Muscle layer of colon (tissue), 2 donors: ENCODE measurements at regions not wholly inside any gene's neighbourhood (a gene's known extent, or its start where the extent isn't known, plus 50 kb on each side); places are given as distances from the start of the nearest gene placed in this dataset.

Source experiments
- H3K27ac ChIP-seq: one replicate; pipeline ENCODE4 v1.7.0; 2013; ENCODE audit warnings: low read depth, mild to moderate bottlenecking, low read length, moderate library complexity
- H3K27me3 ChIP-seq, 2 donors: one replicate each; pipeline ENCODE4 v1.7.0; 2013; ENCODE audit warnings: low read length in 2 of 2, mild to moderate bottlenecking in 2 of 2; ENCODE audit not compliant: insufficient read depth in 2 of 2, control insufficient read depth in 1 of 2
- H3K36me3 ChIP-seq: one replicate; pipeline ENCODE4 v1.7.0; 2013; ENCODE audit warnings: mild to moderate bottlenecking, low read length; ENCODE audit not compliant: insufficient read depth
- H3K4me1 ChIP-seq: one replicate; pipeline ENCODE4 v1.7.0; 2013; ENCODE audit warnings: mild to moderate bottlenecking, low read length; ENCODE audit not compliant: insufficient read depth
- H3K4me3 ChIP-seq, 2 donors: one replicate each; pipeline ENCODE4 v1.7.0; 2013; ENCODE audit warnings: low read length in 2 of 2, low read depth in 1 of 2, mild to moderate bottlenecking in 1 of 2, moderate library complexity in 1 of 2
- H3K9ac ChIP-seq: one replicate; pipeline ENCODE4 v1.7.0; 2013; ENCODE audit warnings: low read length
- H3K9me3 ChIP-seq: one replicate; pipeline ENCODE4 v1.7.0; 2013; ENCODE audit warnings: mild to moderate bottlenecking, low read length
- donor health status: abdominal sarcoma.
- donor health status: Adenocarcinoma of cecum.

DNA sequence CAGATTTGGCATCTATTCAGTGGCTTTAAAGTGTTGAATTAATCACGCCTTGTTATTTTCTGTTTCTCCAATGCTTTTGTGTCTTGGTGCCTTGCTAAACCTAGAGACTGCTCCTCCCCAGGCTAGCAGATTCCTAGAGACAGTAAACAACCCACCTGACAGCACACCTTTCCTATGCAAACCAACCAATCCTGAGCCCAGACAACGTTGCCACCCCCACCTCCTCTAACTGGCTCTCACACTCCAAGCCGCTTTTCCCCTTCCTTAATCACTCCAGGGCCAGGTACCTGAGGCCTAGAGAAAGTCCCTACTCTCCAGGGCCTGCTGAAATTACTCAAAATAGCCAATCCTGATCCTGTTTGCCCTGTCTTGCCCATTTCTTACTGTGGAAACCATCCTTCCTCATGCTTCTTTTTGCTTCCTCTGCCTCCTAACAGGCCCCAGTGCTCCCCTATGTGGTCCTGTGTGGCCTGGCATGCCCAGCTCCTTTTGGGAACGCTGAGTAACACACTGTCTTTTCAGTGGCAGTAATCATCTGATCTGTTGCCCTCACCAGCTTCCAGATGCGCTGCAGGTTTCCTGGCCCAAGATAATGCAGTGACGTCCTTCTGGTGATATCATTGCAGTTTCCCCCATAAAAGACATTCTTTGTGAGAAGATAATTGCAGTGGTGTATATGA lies 53.4 kb downstream of the GAS1 start:
- Histone ChIP-seq H3K4me3 (no peak overlapping the region), H3K36me3 (no peaks in the 10 kb centered on the region), H3K9ac (no peak overlapping the region), H3K27me3 (no peaks in the 10 kb centered on the region), H3K4me1 (no peaks in the 10 kb centered on the region), H3K27ac (no peak overlapping the region), H3K9me3 (no peaks in the 10 kb centered on the region)

DNA sequence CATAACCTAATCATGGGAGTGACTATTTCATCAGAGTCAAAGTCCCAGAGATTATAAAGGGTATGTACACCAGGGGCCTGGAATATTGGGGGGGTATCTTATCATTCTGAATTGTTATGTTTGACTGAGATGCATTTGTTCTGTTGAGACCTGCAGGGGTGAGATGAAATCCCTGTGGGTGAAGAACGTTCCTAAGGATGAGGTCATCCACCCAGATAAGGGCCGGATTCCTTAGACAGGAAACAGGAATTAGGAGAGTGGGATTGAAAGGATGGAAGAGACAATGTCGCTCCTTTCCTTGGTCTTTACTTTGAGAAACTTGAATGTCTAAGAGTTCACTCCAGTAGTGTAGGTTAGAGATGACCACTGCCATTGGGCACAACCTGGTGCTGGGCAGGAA lies 54.7 kb downstream of the GAS1 start:
- H3K9me3 ChIP-seq = no peaks in the 10 kb centered on the region
- no peaks in the 10 kb centered on the region for H3K4me1 ChIP-seq
- H3K27ac ChIP-seq = no peak overlapping the region
- H3K27me3 ChIP-seq = no peaks in the 10 kb centered on the region
- no peaks in the 10 kb centered on the region for H3K36me3 ChIP-seq
- no peak overlapping the region for H3K4me3 ChIP-seq
- H3K9ac ChIP-seq = no peak overlapping the region

DNA sequence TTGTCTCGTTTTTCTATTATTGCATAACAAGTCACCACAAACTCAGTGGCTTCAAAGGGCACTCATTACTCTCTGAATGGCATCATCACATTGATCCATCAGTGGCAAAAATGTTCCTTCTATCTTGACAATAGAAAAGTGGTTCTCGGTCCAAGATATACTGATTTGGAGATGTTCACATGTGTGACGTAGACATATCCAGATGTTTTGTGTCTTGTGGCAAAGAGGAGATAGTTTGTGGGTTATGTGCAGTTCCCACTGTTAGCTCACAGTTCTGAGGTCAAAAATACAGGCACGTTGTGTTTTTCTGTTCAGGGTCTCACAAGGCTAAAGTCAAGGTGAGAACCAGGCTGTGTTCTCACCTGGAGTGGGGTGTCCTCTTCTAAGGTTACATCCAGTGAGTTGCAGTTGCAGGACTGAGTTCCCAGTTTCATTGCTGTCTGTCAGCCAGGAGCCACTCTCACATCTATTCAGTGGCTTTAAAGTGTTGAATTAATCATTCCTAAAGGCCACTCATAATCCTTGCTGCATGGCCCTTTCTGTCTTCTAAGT lies 55.3 kb downstream of the GAS1 start:
- Histone ChIP-seq H3K27me3 (no peaks in the 10 kb centered on the region), H3K36me3 (no peaks in the 10 kb centered on the region), H3K4me1 (no peaks in the 10 kb centered on the region), H3K4me3 (no peak overlapping the region), H3K9ac (no peak overlapping the region), H3K27ac (no peak overlapping the region), H3K9me3 (no peaks in the 10 kb centered on the region)

DNA sequence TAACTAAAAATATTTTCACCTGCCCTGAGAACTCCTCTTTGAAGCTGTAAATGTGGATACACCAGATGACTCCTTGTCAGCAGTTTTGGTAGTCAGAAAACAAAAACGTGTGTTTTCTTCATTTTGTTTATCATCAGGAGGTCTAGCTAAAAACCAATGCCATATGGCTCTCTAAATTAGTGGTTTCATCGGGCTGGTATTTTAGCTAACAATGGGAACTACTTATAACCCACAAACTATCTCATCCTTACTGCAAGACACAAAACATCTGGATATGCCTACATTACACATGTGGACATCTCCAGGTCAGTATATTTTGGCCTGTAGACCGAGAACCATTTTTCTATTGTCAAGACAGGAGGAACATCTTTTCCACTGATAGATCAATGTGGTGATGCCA lies 56.2 kb downstream of the GAS1 start:
- Histone ChIP-seq H3K4me3 (no peak overlapping the region), H3K36me3 (no peaks in the 10 kb centered on the region), H3K9ac (no peak overlapping the region), H3K9me3 (no peaks in the 10 kb centered on the region), H3K27ac (no peak overlapping the region), H3K4me1 (no peaks in the 10 kb centered on the region), H3K27me3 (no peaks in the 10 kb centered on the region)

DNA sequence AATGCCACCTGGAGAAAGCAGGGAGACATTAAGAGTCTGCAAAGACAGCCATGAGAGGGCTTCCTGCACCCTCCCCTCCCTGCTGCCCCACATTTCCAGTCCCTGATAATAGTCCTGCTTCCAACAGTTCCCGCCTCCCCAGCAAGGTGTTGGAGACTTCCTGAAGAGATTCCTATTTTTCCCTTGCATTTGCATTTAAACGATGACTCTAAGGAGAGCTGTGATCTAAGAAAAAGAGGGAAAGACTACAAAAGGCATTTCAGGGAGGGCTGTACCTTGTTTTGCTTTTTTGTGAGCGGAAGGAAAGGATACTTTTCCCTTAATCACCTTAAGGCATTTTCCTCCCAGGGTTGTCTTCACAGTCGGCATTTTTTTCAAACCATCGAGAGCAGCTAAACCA lies 62.1 kb downstream of the GAS1 start:
- H3K4me3 ChIP-seq = no peak overlapping the region
- H3K9me3 ChIP-seq = no peaks in the 10 kb centered on the region
- H3K27me3 ChIP-seq = no peaks in the 10 kb centered on the region
- H3K9ac ChIP-seq = no peak overlapping the region
- H3K4me1 ChIP-seq = no peaks in the 10 kb centered on the region
- H3K36me3 ChIP-seq = no peaks in the 10 kb centered on the region
- H3K27ac ChIP-seq = no peak overlapping the region

DNA sequence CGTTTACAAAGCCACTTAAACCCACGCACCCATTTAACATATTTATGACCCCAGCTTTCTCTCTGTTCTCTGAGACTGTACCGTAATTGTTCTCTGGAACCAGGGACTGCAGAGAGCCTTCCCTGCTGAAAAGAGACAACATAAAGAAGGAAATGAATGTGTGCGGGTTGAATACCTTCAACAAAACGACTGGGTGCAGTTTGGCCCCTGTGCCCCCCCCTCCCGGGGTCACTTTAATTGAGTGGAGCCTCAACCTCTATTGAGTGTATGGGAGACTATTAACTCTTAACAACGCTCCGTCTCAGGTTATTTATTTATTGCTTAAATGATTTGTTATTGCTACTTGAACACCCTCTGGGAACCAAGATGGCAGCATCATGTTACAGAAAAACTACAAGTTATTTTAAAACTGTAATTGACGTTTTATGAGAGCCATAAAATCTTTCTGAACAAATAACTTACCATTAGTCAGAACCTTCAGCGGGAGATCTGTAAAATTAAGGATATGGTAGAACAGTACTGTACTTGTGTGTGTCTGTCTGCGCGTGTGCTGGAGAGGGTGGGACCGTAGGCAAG lies 70.6 kb downstream of the GAS1 start:
- Histone ChIP-seq H3K9ac (no peak overlapping the region), H3K27ac (no peak overlapping the region), H3K4me1 (no peaks in the 10 kb centered on the region), H3K4me3 (no peak overlapping the region), H3K9me3 (no peaks in the 10 kb centered on the region), H3K36me3 (no peaks in the 10 kb centered on the region), H3K27me3 (no peaks in the 10 kb centered on the region)

DNA sequence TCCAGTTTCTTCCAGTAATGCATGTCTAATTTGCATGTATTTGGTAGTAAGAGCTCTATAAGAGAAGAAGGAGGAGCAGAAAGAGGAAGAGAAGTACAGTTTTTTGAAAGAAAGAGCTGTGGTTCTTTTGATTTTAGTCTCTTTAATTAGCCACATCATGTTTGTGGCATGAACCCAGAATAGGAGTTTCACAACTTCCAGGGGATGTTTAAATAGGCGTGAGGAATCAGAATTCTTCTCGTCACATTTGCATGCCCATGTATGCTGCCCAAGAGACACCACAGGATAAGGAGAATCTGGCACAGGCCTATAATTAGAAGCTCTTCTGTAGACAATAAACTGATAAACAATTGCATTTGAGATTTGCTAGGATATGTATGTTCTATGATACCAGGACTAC lies 78.7 kb downstream of the GAS1 start:
- H3K4me1 ChIP-seq = peaks cover 10% of the 10 kb centered on the region
- H3K9ac ChIP-seq = no peak overlapping the region
- H3K36me3 ChIP-seq = no peaks in the 10 kb centered on the region
- no peaks in the 10 kb centered on the region for H3K27me3 ChIP-seq
- H3K4me3 ChIP-seq = no peak overlapping the region
- no peaks in the 10 kb centered on the region for H3K9me3 ChIP-seq
- no peak overlapping the region for H3K27ac ChIP-seq

DNA sequence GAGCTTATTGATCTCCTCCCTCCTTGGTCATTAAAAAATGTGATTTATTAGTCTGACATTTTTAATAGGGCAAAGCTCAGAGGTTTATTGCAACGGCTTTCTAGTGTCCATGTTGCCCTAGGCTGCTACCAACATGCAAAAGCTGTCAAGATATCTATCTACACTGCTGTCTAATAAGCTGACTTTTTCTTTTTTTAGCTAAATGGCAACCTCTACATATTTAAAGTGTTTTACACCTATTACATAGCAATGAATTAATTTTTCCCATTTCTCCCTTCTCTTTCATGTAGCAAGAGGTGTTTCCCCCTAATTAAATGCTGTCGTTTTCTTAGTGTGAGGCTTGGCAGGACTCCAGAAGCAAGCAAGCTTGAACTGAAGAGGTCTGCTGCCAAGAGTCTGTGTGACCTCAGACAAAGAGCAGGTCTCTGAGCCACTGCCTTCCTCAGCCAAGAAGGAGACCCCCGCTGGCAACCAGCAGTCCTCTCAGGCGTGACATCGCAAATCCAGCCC lies 79.4 kb downstream of the GAS1 start:
- H3K27me3 ChIP-seq = no peaks in the 10 kb centered on the region
- H3K9me3 ChIP-seq = no peaks in the 10 kb centered on the region
- peaks cover 10% of the 10 kb centered on the region for H3K4me1 ChIP-seq
- no peak overlapping the region for H3K4me3 ChIP-seq
- H3K9ac ChIP-seq = no peak overlapping the region
- H3K27ac ChIP-seq = no peak overlapping the region
- H3K36me3 ChIP-seq = no peaks in the 10 kb centered on the region

DNA sequence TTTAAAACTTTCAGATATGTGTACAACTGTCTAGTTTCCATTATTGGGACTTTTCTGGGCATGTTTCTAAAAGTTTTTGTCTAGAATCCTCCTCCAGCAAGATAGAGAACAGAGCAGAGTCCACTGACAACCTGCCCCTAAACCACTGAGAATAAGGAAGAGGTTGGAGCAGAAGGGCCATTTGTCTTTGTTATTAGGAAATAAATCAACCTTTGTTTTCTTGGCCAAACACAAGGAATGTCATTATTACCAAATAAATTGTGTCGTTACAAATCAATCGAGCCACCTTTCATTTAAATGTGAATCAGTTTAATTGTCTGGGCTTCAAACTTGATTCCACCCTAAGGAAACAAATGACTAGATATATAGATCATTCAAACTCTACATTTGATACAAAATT lies 81.4 kb downstream of the GAS1 start:
- H3K27ac ChIP-seq = no peak overlapping the region
- no peaks in the 10 kb centered on the region for H3K9me3 ChIP-seq
- no peaks in the 10 kb centered on the region for H3K36me3 ChIP-seq
- peaks cover 10% of the 10 kb centered on the region for H3K4me1 ChIP-seq
- H3K27me3 ChIP-seq = no peaks in the 10 kb centered on the region
- no peak overlapping the region for H3K9ac ChIP-seq
- H3K4me3 ChIP-seq = no peak overlapping the region

DNA sequence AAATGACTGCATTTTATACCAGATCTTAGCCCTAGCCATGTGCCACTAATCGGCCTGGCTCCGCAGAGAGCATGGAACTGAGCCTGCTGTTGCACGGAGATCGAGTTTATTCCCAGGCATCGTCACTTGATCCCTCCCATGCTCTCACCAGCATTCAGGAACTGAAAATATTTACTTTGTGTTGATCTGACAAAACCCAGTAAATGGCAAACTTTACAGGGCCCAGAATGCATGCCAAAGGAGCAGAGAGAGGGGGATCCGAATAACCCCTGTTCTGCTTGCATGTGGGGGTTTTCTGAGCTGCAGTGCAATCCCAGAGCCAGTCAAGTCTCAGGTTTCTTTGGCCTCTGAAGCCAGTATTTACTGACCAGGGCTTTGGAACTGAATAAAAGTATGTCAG lies 87.3 kb downstream of the GAS1 start:
- H3K4me3 ChIP-seq = no peak overlapping the region
- H3K4me1 ChIP-seq = no peaks in the 10 kb centered on the region
- H3K27me3 ChIP-seq = no peaks in the 10 kb centered on the region
- no peaks in the 10 kb centered on the region for H3K36me3 ChIP-seq
- H3K9me3 ChIP-seq = no peaks in the 10 kb centered on the region
- no peak overlapping the region for H3K9ac ChIP-seq
- H3K27ac ChIP-seq = no peak overlapping the region

DNA sequence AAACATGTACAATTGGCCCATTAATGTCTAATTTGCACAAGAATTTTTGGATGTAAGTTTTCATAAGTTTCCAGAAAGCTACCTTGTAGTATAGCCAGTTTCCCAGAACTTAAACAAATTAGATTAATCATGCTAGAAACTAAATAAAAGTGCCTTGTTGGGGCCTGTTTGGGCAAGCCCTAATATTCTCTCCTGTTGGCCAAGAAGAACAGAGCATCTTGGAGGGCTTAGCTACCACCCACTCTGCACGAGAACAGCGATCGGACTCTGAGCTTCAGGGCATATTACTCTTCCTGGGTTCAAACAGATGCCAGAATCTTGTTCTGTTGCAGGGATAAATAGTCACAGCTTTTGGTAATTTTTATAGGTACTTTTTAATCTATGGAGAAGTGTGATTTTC lies 88.2 kb downstream of the GAS1 start:
- no peak overlapping the region for H3K4me3 ChIP-seq
- no peak overlapping the region for H3K27ac ChIP-seq
- no peak overlapping the region for H3K9ac ChIP-seq
- H3K27me3 ChIP-seq = no peaks in the 10 kb centered on the region
- no peaks in the 10 kb centered on the region for H3K9me3 ChIP-seq
- no peaks in the 10 kb centered on the region for H3K4me1 ChIP-seq
- no peaks in the 10 kb centered on the region for H3K36me3 ChIP-seq

DNA sequence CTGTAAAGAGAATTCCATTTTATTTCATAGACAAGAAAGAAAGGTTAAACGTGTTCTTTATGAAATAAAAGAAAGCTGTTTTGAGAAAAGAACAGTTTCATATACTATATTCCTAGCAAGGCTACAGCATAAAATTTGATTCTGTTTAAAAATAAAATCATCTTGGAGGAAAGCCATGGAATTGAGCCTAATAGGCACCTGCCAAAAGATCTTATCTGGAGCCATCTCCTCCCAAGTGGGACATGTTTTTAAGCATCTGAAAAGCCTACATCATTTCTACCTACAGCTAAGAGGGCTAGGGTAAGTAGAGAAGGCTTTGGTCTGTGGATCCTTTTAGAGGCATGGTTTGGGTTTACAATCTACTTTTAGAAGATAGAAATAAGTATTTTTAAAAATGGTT lies 89.3 kb downstream of the GAS1 start:
- H3K9ac ChIP-seq = no peak overlapping the region
- no peaks in the 10 kb centered on the region for H3K4me1 ChIP-seq
- no peaks in the 10 kb centered on the region for H3K9me3 ChIP-seq
- no peak overlapping the region for H3K27ac ChIP-seq
- no peak overlapping the region for H3K4me3 ChIP-seq
- no peaks in the 10 kb centered on the region for H3K27me3 ChIP-seq
- no peaks in the 10 kb centered on the region for H3K36me3 ChIP-seq
